SK-N-MC (cell line): ENCODE measurements at regions not wholly inside any gene's neighbourhood (a gene's known extent, or its start where the extent isn't known, plus 50 kb on each side); places are given as distances from the start of the nearest gene placed in this dataset.
"Not testable (repeated sequence)": the region's sequence is repeated elsewhere in the genome, so short reads cannot be mapped to it uniquely, and the experiment has no call there.

Source experiments
- EZH2 ChIP-seq: fragments of 200-600 bp; sonication (generic); IDR thresholded peaks from one replicate; pipeline ENCODE4 v1.6.1; 2017; ENCODE audit warnings: antibody characterized with exemption
- POLR2AphosphoS5 ChIP-seq: IDR thresholded peaks from 2 replicates; pipeline ENCODE4 v1.6.1; 2012; ENCODE audit warnings: mild to moderate bottlenecking, low read depth, low read length, borderline replicate concordance

- TF ChIP-seq EZH2, POLR2AphosphoS5: not testable (repeated sequence)
Observed at GRCh38 chr12:131277186-131278091, 323.7 kb downstream of the ADGRD1 start.
